ENCODE measurements at regions not wholly inside any gene's neighbourhood (a gene's known extent, or its start where the extent isn't known, plus 50 kb on each side); places are given as distances from the start of the nearest gene placed in this dataset.

DNA sequence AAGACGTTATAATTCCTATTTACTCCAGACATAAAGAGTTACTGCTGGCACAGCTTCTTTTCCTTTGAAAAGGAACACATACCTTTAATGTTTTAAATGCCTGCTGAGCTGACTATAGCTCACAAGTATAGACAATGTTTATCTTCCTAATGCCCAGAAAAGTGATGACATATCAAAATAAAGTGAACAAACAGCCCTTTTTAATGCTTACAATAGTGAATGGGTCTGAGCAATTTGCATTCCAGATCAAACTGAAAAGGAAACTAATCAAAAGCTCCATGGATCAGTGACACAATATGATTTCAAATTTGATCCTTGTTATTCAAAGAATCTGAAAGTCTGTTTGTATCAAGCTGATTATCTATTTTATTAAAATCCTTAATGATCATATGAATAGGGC lies 233.6 kb upstream of the SEMA3E start:
- DNase-seq (ENCODE audit: insufficient read length) (no peak), FAIRE-seq (no peak)
- TF ChIP-seq POLR2A (IDR thresholded peaks at IDR 0.05; ENCODE audit: low read depth, low read length) (no peak), POLR2AphosphoS5 (IDR thresholded peaks at IDR 0.05; ENCODE audit: low read depth, low read length) (no peak), TAF1 (IDR thresholded peaks at IDR 0.05; ENCODE audit: borderline replicate concordance, low read depth, low read length) (no peak)

DNA sequence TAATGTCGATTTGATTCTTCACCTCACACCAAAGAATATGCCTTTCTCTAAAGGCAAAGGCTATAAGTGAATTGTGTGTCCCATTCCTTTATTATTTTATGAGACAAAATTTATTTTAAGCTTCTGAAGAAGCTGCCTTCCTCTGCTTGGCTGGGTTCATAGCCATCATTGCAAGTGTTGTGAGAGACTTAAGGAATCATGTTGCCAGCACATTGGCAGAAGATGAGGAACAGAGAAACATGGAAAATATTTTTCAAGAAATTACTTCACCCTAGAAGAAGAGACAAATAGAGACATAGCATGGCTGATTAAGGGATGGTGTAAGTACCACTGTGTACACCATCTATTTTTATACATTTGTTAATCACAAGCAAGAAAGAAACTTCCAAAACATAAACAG lies 230.1 kb upstream of the SEMA3E start:
- no peak for FAIRE-seq
- TF ChIP-seq TAF1 (IDR thresholded peaks at IDR 0.05; ENCODE audit: borderline replicate concordance, low read depth, low read length) (no peak), POLR2AphosphoS5 (IDR thresholded peaks at IDR 0.05; ENCODE audit: low read depth, low read length) (no peak), POLR2A (IDR thresholded peaks at IDR 0.05; ENCODE audit: low read depth, low read length) (no peak)
- no peak for DNase-seq (ENCODE audit: insufficient read length)

DNA sequence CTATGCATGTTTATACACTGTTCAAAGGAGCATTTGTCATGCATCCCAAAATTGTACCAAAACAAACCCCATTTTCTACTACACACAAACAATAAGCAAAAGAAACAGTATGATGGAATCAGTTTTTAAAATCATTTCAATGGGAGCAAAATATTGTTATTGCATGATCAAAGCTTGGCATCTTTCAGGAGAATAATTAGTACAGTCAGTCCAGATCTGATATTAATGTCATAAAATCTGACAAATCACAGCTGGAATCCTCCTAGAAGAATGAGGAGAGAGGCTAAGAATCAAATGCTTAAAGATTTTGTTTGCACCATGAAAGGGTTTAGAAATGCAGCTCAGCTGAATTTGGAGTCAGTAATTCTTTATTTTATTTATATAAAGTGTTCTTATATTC lies 229.7 kb upstream of the SEMA3E start:
- TF ChIP-seq POLR2AphosphoS5 (IDR thresholded peaks at IDR 0.05; ENCODE audit: low read depth, low read length) (no peak), TAF1 (IDR thresholded peaks at IDR 0.05; ENCODE audit: borderline replicate concordance, low read depth, low read length) (no peak), POLR2A (IDR thresholded peaks at IDR 0.05; ENCODE audit: low read depth, low read length) (no peak)
- DNase-seq (ENCODE audit: insufficient read length): no peak
- FAIRE-seq: no peak

DNA sequence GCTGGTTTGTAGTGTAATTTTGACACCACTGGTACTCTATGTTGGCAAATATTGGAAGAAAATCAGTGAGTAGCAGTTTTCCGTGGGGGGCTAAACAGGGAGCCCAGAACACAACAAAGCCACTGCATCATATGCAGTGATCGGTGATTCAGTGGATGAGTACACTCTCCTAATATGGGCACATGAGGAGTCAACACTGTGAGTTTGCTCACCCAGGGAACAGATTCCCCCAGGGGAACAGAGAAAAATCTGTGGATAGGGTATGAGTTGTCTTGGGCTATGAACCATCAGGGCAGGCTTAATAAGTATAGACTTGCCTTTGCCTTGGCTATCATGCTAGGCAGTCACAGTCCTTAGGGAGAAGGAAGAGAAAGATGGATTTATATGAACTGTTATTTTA lies 227.7 kb upstream of the SEMA3E start:
- TF ChIP-seq POLR2AphosphoS5 (IDR thresholded peaks at IDR 0.05; ENCODE audit: low read depth, low read length): no peak
- no peak for TF ChIP-seq POLR2A (IDR thresholded peaks at IDR 0.05; ENCODE audit: low read depth, low read length)
- TF ChIP-seq TAF1 (IDR thresholded peaks at IDR 0.05; ENCODE audit: borderline replicate concordance, low read depth, low read length): no peak
- DNase-seq (ENCODE audit: insufficient read length) (no peak), FAIRE-seq (no peak)

DNA sequence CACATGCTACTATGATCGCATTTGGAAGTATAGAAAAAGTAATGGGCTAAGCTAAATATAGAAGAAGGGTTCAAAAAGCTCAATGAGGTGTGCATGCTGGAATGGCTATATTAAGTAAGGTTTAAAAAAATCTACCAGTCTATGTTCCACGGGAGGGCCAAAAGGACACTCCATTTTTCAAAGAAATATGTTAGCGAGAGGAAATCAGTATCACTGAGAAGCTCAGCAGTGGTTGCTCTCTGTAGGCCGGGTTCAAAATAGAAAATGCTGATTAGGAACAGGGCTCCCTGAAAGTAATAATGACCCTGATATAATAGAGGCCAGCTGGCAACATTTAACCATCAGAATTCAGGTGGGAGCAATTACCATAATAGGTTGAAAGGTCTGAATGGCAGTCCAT lies 224.5 kb upstream of the SEMA3E start:
- no peak for DNase-seq (ENCODE audit: insufficient read length)
- TF ChIP-seq POLR2AphosphoS5 (IDR thresholded peaks at IDR 0.05; ENCODE audit: low read depth, low read length): no peak
- no peak for FAIRE-seq

DNA sequence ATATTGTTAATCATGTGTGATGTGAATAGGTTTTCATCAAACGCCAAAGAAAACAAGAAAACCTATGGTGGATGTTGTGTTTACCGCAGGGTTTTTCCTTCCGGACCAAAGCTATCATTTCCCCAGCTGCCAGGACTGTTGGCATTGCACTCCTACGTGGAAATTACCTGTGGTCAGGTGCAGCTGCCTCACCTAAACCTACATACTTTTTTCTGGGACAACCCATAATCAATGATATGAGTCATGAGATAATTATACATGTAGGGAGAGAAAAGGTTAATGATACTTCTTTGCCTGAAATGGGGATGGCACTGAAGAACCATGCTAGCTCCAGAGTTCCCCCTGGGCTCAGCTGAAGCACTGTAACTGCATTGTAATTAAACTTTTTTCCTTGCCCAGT lies 223.6 kb upstream of the SEMA3E start:
- no peak for DNase-seq (ENCODE audit: insufficient read length)
- no peak for FAIRE-seq
- TF ChIP-seq POLR2AphosphoS5 (IDR thresholded peaks at IDR 0.05; ENCODE audit: low read depth, low read length) (no peak), TAF1 (IDR thresholded peaks at IDR 0.05; ENCODE audit: borderline replicate concordance, low read depth, low read length) (no peak), POLR2A (IDR thresholded peaks at IDR 0.05; ENCODE audit: low read depth, low read length) (no peak)

DNA sequence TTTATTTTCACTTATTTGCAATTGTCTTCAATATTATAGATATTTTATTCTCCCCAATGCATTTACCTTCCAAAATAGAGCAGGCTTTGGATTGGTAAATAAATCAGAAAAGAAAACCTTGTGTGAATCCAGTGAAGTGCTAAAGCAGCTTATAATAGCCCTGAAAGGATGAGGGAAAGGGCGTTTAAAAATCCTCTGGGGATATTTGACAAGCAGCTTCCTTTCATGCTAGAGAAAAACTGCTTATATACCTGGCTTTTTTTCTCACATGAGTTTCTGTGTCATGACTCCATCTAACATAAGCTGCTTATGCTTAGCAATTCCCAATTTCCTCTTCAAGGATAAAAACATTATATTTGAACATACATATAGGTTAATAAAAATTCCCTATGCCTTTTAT lies 221.6 kb upstream of the SEMA3E start:
- no peak for FAIRE-seq
- DNase-seq (ENCODE audit: insufficient read length): no peak
- TF ChIP-seq POLR2AphosphoS5 (IDR thresholded peaks at IDR 0.05; ENCODE audit: low read depth, low read length) (no peak), TAF1 (IDR thresholded peaks at IDR 0.05; ENCODE audit: borderline replicate concordance, low read depth, low read length) (no peak), POLR2A (IDR thresholded peaks at IDR 0.05; ENCODE audit: low read depth, low read length) (no peak)

DNA sequence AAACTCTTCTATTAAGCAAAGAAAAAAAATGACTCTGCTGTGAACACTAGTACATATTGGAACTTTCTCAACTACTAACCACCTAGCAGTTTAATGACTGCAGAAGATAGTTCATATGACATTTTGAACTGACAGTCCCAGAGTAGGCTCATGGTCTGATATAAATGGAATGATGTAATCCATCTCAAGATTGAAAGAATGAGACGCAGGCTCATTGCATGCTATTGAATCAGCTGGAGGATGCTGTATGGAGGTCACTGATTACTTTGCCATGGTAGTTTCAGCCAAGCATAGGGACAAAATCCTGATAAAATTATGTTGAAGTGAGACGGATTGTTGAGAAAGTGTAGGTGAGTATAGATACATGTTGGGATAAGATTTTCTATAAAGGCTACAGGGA lies 217.6 kb upstream of the SEMA3E start:
- DNase-seq (ENCODE audit: insufficient read length): no peak
- no peak for TF ChIP-seq POLR2A (IDR thresholded peaks at IDR 0.05; ENCODE audit: low read depth, low read length)
- no peak for TF ChIP-seq TAF1 (IDR thresholded peaks at IDR 0.05; ENCODE audit: borderline replicate concordance, low read depth, low read length)
- TF ChIP-seq POLR2AphosphoS5 (IDR thresholded peaks at IDR 0.05; ENCODE audit: low read depth, low read length): no peak
- no peak for FAIRE-seq

DNA sequence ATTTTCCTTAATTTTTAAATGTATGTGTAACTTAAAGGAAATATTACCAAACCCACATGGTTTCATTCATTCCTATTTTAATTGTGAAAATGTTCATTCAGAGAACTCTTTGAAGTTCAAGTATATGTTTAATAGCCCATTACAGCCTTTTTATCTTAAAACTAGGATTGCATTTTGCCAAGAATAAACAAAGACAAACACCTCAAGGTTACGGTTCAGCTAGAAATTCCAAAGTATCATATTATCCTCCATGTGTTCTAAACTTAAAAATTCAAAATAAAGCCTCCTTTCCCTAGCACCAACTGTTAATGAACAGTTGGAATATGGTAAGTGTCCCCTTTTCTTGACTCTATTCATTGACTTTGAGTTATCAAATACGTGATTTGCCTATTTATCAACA lies 215.6 kb upstream of the SEMA3E start:
- DNase-seq (ENCODE audit: insufficient read length) (no peak), FAIRE-seq (no peak)
- TF ChIP-seq POLR2A (IDR thresholded peaks at IDR 0.05; ENCODE audit: low read depth, low read length): no peak

DNA sequence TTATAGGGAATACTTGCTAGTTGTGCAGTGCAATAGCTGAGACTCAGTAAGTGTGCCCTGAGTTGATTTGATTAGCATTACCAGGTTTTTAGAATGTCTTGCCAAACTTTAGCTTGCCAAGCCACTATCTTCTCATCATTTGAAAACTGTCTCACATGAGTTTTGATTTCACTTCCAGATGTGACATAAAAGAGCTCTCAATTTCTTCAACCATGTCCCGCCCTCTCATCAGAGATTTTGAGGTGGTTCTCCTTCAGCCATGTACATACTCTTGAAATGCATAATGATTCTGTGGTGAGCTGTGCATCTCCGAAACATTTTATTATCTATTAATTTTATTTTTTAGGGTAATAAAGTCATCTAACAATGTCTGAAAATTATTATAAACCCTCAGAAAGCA lies 215.0 kb upstream of the SEMA3E start:
- TF ChIP-seq POLR2A (IDR thresholded peaks at IDR 0.05; ENCODE audit: low read depth, low read length): no peak
- no peak for TF ChIP-seq TAF1 (IDR thresholded peaks at IDR 0.05; ENCODE audit: borderline replicate concordance, low read depth, low read length)
- TF ChIP-seq POLR2AphosphoS5 (IDR thresholded peaks at IDR 0.05; ENCODE audit: low read depth, low read length): no peak
- FAIRE-seq: no peak

DNA sequence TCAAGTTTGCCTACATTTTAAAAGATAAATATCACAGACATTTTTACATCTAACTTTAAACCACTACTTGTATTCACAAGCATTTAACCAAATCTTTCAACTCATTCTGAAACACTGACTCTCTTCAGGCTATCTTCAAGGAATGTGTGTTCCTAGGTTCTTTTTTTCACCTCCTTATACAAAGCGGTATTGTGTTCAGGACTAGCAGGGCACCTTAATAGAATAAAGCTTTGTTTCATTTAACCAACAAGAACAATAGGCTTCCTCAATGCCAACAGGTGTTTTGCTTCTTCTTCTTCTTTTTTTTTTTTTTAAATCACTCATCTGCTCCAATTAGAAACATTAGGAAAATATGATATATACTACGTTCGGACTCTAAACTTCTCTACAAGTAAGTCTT lies 212.9 kb upstream of the SEMA3E start:
- no peak for FAIRE-seq

More for the DNA sequence above, 215.0 kb upstream of the SEMA3E start:
- DNase-seq (ENCODE audit: insufficient read length): no peak

DNA sequence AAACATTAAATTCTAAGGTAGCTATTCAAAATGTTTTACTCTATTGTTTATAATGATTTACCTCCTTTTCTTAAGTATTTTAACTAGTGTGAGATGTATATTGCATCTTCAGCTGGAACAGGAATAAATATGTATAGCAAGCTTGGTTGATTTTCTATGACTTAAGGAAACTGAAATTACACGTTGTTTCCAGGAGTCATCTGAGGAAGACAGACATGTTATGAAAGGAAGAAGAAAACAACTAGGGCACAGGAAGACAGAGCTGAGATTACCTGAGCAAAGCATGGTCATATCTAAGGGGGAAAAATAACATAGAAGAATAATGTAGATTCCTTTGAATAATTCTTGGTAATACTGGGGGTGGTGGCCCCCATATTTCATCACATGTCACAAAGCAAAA lies 210.9 kb upstream of the SEMA3E start:
- DNase-seq (ENCODE audit: insufficient read length) (no peak), FAIRE-seq (no peak)
- TF ChIP-seq TAF1 (IDR thresholded peaks at IDR 0.05; ENCODE audit: borderline replicate concordance, low read depth, low read length) (no peak), POLR2AphosphoS5 (IDR thresholded peaks at IDR 0.05; ENCODE audit: low read depth, low read length) (no peak), POLR2A (IDR thresholded peaks at IDR 0.05; ENCODE audit: low read depth, low read length) (no peak)

More for the DNA sequence above, 212.9 kb upstream of the SEMA3E start:
- no peak for TF ChIP-seq POLR2A (IDR thresholded peaks at IDR 0.05; ENCODE audit: low read depth, low read length)
- no peak for TF ChIP-seq TAF1 (IDR thresholded peaks at IDR 0.05; ENCODE audit: borderline replicate concordance, low read depth, low read length)
- DNase-seq (ENCODE audit: insufficient read length): no peak

DNA sequence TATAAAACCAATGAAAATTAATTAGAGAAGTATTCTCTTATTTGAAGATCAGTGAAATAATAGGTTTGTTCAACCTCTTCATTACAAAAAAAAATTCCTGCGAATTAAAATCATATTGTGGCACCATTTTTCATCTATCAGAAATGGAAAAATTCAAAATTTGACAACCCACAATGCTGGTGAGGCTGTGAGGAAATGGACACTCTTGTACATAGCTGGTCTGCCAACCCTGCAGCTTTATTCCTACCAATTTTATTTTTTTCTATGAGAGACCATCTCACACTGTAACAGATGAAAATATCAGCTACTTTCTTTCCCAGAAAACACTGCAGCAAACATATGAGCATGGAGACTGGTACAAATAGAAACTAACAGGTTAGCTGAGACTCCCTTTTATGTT lies 208.8 kb upstream of the SEMA3E start:
- no peak for TF ChIP-seq POLR2AphosphoS5 (IDR thresholded peaks at IDR 0.05; ENCODE audit: low read depth, low read length)
- TF ChIP-seq TAF1 (IDR thresholded peaks at IDR 0.05; ENCODE audit: borderline replicate concordance, low read depth, low read length): no peak
- TF ChIP-seq POLR2A (IDR thresholded peaks at IDR 0.05; ENCODE audit: low read depth, low read length): no peak
- no peak for FAIRE-seq
- no peak for DNase-seq (ENCODE audit: insufficient read length)

All from GM12892 (cell line).